ENCODE measurements at regions not wholly inside any gene's neighbourhood (a gene's known extent, or its start where the extent isn't known, plus 50 kb on each side); places are given as distances from the start of the nearest gene placed in this dataset.

DNA sequence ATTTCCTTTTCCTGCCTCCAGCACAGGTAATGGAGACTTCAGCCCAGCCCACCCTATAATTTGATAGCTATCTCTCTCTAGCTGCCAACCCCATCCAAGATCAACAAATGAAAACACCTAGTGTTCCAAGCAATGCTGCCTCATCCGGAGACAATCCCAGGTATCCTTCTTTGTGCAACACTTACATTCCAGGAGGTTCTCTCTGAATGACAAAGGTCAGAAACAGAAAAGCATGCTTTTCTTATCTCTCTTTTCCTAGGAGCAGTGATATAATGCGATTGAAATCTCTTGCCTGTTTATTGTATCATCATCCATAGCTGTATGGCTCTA is 699.3 kb downstream of the INHBA start:
- TF ChIP-seq, protein P1, sequence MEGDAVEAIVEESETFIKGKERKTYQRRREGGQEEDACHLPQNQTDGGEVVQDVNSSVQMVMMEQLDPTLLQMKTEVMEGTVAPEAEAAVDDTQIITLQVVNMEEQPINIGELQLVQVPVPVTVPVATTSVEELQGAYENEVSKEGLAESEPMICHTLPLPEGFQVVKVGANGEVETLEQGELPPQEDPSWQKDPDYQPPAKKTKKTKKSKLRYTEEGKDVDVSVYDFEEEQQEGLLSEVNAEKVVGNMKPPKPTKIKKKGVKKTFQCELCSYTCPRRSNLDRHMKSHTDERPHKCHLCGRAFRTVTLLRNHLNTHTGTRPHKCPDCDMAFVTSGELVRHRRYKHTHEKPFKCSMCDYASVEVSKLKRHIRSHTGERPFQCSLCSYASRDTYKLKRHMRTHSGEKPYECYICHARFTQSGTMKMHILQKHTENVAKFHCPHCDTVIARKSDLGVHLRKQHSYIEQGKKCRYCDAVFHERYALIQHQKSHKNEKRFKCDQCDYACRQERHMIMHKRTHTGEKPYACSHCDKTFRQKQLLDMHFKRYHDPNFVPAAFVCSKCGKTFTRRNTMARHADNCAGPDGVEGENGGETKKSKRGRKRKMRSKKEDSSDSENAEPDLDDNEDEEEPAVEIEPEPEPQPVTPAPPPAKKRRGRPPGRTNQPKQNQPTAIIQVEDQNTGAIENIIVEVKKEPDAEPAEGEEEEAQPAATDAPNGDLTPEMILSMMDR (IDR thresholded peaks at IDR 0.05; ENCODE audit: insufficient read depth, low read length, poor library complexity, severe bottlenecking): no peak
- TF ChIP-seq EZH2phosphoT487 (conservative IDR thresholded peaks at IDR 0.05; ENCODE audit: low read length): no peak

Measured in SU-DHL-6 (cell line).